ENCODE measurements at regions not wholly inside any gene's neighbourhood (a gene's known extent, or its start where the extent isn't known, plus 50 kb on each side); places are given as distances from the start of the nearest gene placed in this dataset.

- no peak for TF ChIP-seq CTCF (IDR thresholded peaks at IDR 0.05)
- TF ChIP-seq POLR2A (IDR thresholded peaks at IDR 0.05) = no peak
These were observed 268.1 kb downstream of the LAS1L start for GRCh38 chrX:65266482-65266881.

All from Peyer's patch (tissue), 4 donors.